ENCODE measurements at regions not wholly inside any gene's neighbourhood (a gene's known extent, or its start where the extent isn't known, plus 50 kb on each side); places are given as distances from the start of the nearest gene placed in this dataset.

GRCh38 chr13:78934336-78934735, 275.4 kb upstream of the OBI1 start:
- no peak for TF ChIP-seq CTCF (IDR thresholded peaks at IDR 0.05; ENCODE audit: low read depth, low read length, missing control alignments)
- H3K4me3 ChIP-seq (ENCODE audit: low read depth, low read length): no peak overlapping the region
- DNase-seq (ENCODE audit: low read depth): no peak

- no peak overlapping the region for H3K4me3 ChIP-seq (ENCODE audit: low read depth, low read length)
- no peak for TF ChIP-seq CTCF (IDR thresholded peaks at IDR 0.05; ENCODE audit: low read depth, low read length, missing control alignments)
- DNase-seq (ENCODE audit: low read depth): no peak
Measured at GRCh38 chr13:78915015-78915414, 256.1 kb upstream of the OBI1 start.

- TF ChIP-seq CTCF (IDR thresholded peaks at IDR 0.05; ENCODE audit: low read depth, low read length, missing control alignments): no peak
- DNase-seq (ENCODE audit: low read depth): no peak
- H3K4me3 ChIP-seq (ENCODE audit: low read depth, low read length): no peak overlapping the region
Measured at GRCh38 chr13:78913656-78914055, 254.7 kb upstream of the OBI1 start.

- no peak overlapping the region for H3K4me3 ChIP-seq (ENCODE audit: low read depth, low read length)
- no peak for DNase-seq (ENCODE audit: low read depth)
- no peak for TF ChIP-seq CTCF (IDR thresholded peaks at IDR 0.05; ENCODE audit: low read depth, low read length, missing control alignments)
Measured at GRCh38 chr13:78910147-78910546, 251.2 kb upstream of the OBI1 start.

GRCh38 chr13:78909276-78909675, 250.3 kb upstream of the OBI1 start:
- no peak for TF ChIP-seq CTCF (IDR thresholded peaks at IDR 0.05; ENCODE audit: low read depth, low read length, missing control alignments)
- no peak for DNase-seq (ENCODE audit: low read depth)
- H3K4me3 ChIP-seq (ENCODE audit: low read depth, low read length): no peak overlapping the region

GRCh38 chr13:78907006-78907405, 248.1 kb upstream of the OBI1 start:
- no peak for DNase-seq (ENCODE audit: low read depth)
- TF ChIP-seq CTCF (IDR thresholded peaks at IDR 0.05; ENCODE audit: low read depth, low read length, missing control alignments): no peak
- no peak overlapping the region for H3K4me3 ChIP-seq (ENCODE audit: low read depth, low read length)

GRCh38 chr13:78897200-78897599, 238.2 kb upstream of the OBI1 start:
- TF ChIP-seq CTCF (IDR thresholded peaks at IDR 0.05; ENCODE audit: low read depth, low read length, missing control alignments): no peak
- H3K4me3 ChIP-seq (ENCODE audit: low read depth, low read length): no peak overlapping the region
- no peak for DNase-seq (ENCODE audit: low read depth)
